ENCODE measurements at regions not wholly inside any gene's neighbourhood (a gene's known extent, or its start where the extent isn't known, plus 50 kb on each side); places are given as distances from the start of the nearest gene placed in this dataset.

GRCh38 chr1:199177241-199177640, 538.4 kb downstream of the PTPRC start:
- DNase-seq (ENCODE audit: low read depth, low spot score) = no peak
- no peak overlapping the region for H3K27ac ChIP-seq (ENCODE audit: control insufficient read depth, insufficient read depth)
- no peaks in the 10 kb centered on the region for H3K27me3 ChIP-seq (replicated peaks in 1 of 2; ENCODE audit: control insufficient read depth in 2 of 2, insufficient read depth in 2 of 2, low read length in 1 of 2)
- SMC1A ChIA-PET (ENCODE audit: uncharacterized antibody, unreplicated experiment) = interaction anchor here (2.2 kb wide), 1 partner anchor 15 kb away, joined by 4 read pairs; no protein-coding TSS in a partner anchor
- H2AFZ ChIP-seq (ENCODE audit: control insufficient read depth, low read depth, low read length) = no peak overlapping the region
- no TSS peak for BruUV-seq (replicated peaks)
- intact Hi-C loops (cut with micrococcal nuclease; ENCODE audit: unreplicated experiment) = loop anchor here (10.0 kb wide), 1 partner anchor 552 kb away; no protein-coding TSS in a partner anchor
- H4K20me1 ChIP-seq (ENCODE audit: control insufficient read depth, insufficient read depth) = no peaks in the 10 kb centered on the region
- peaks cover 23% of the 10 kb centered on the region for H3K4me1 ChIP-seq (ENCODE audit: control insufficient read depth, insufficient read depth, low read length)
- in situ Hi-C loops (cut with MboI) = no loop called here
- no peak for FAIRE-seq
- H3K9me3 ChIP-seq (replicated peaks; ENCODE audit: control insufficient read depth, insufficient read depth, low read length) = peaks cover 3% of the 10 kb centered on the region
- POLR2A ChIA-PET = no interaction called here
- no peak overlapping the region for H3K4me2 ChIP-seq (ENCODE audit: control insufficient read depth, insufficient read depth)
- TF ChIP-seq IRF5 (IDR thresholded peaks at IDR 0.05; ENCODE audit: borderline replicate concordance) = no peak
- TF ChIP-seq NBN (IDR thresholded peaks at IDR 0.05) = no peak
- no peak for TF ChIP-seq YBX1 (IDR thresholded peaks at IDR 0.05)
- no peak for TF ChIP-seq RFX5 (IDR thresholded peaks at IDR 0.05; ENCODE audit: low read depth, low read length)
- TF ChIP-seq EZH2 (IDR thresholded peaks at IDR 0.05; ENCODE audit: borderline replicate concordance, control insufficient read depth, low read depth, low read length) = no peak
- TF ChIP-seq ZZZ3 (IDR thresholded peaks at IDR 0.05; ENCODE audit: control insufficient read depth, insufficient read length, low read depth) = no peak
- no peak for TF ChIP-seq NR2F1 (conservative IDR thresholded peaks at IDR 0.05)
- no peak overlapping the region for H3K9ac ChIP-seq (ENCODE audit: control insufficient read depth, insufficient read depth, low read length)
- H3K79me2 ChIP-seq (ENCODE audit: control insufficient read depth, insufficient read depth, low read length) = no peaks in the 10 kb centered on the region
- no peaks in the 10 kb centered on the region for H3K36me3 ChIP-seq (ENCODE audit: control insufficient read depth in 2 of 2, insufficient read depth in 2 of 2, low read length in 1 of 2)
- CTCF ChIA-PET = interaction anchor here (0.6 kb wide), 1 partner anchor 13 kb away, joined by 3 read pairs; no protein-coding TSS in a partner anchor
- WGBS (ENCODE audit: insufficient coverage, insufficient replicate concordance, low lambda C conversion rate, missing lambda C conversion rate) = 58% methylated on average over 4 of the region's 4 CpGs
- no peak for ATAC-seq
- H3K4me3 ChIP-seq = no peak overlapping the region
- RAD21 ChIA-PET (ENCODE audit: unreplicated experiment) = no interaction called here

GRCh38 chr1:199178646-199179045, 539.8 kb downstream of the PTPRC start:
- no TSS peak for BruUV-seq (replicated peaks)
- ChIA-PET SMC1A (ENCODE audit: uncharacterized antibody, unreplicated experiment) (interaction anchor here (0.5 to 1.8 kb wide), 7 partner anchors 9 to 413 kb away, joined by 3 to 5 read pairs (median 3); no protein-coding TSS in a partner anchor), RAD21 (ENCODE audit: unreplicated experiment) (interaction anchor here (0.6 to 1.1 kb wide), 3 partner anchors 9 to 97 kb away, joined by 4 to 6 read pairs (median 5); no protein-coding TSS in a partner anchor), CTCF (interaction anchor here (0.5 to 1.4 kb wide), 2 partner anchors 61 to 65 kb away, joined by 3 to 4 read pairs; no protein-coding TSS in a partner anchor), POLR2A (no interaction called here)
- Histone ChIP-seq H3K27ac (ENCODE audit: control insufficient read depth, insufficient read depth) (no peak overlapping the region), H3K79me2 (ENCODE audit: control insufficient read depth, insufficient read depth, low read length) (no peaks in the 10 kb centered on the region), H2AFZ (ENCODE audit: control insufficient read depth, low read depth, low read length) (no peak overlapping the region), H3K9ac (ENCODE audit: control insufficient read depth, insufficient read depth, low read length) (no peak overlapping the region), H3K36me3 (ENCODE audit: control insufficient read depth in 2 of 2, insufficient read depth in 2 of 2, low read length in 1 of 2) (no peaks in the 10 kb centered on the region), H3K9me3 (replicated peaks; ENCODE audit: control insufficient read depth, insufficient read depth, low read length) (no peaks in the 10 kb centered on the region), H3K4me2 (ENCODE audit: control insufficient read depth, insufficient read depth) (no peak overlapping the region), H3K27me3 (replicated peaks in 1 of 2; ENCODE audit: control insufficient read depth in 2 of 2, insufficient read depth in 2 of 2, low read length in 1 of 2) (no peaks in the 10 kb centered on the region), H3K4me3 (no peak overlapping the region), H3K4me1 (ENCODE audit: control insufficient read depth, insufficient read depth, low read length) (peaks cover 13% of the 10 kb centered on the region), H4K20me1 (ENCODE audit: control insufficient read depth, insufficient read depth) (no peaks in the 10 kb centered on the region)
- in situ Hi-C loops (cut with MboI) = no loop called here
- ATAC-seq = no peak
- FAIRE-seq = no peak
- intact Hi-C loops (cut with micrococcal nuclease; ENCODE audit: unreplicated experiment) = loop anchor here (10.0 kb wide), 1 partner anchor 554 kb away; no protein-coding TSS in a partner anchor
- DNase-seq (ENCODE audit: low read depth, low spot score) = no peak
- WGBS (ENCODE audit: insufficient coverage, insufficient replicate concordance, low lambda C conversion rate, missing lambda C conversion rate) = 74% methylated on average over 2 of the region's 2 CpGs
- TF ChIP-seq EP300 (IDR thresholded peaks at IDR 0.05; ENCODE audit: borderline replicate concordance in 1 of 2, control insufficient read depth in 1 of 2, low read depth in 2 of 2, low read length in 2 of 2) (no peak), ZNF217 (IDR thresholded peaks at IDR 0.05) (no peak), IRF5 (IDR thresholded peaks at IDR 0.05; ENCODE audit: borderline replicate concordance) (no peak), HSF1 (IDR thresholded peaks at IDR 0.05; ENCODE audit: low read depth, low read length) (no peak), ZZZ3 (IDR thresholded peaks at IDR 0.05; ENCODE audit: control insufficient read depth, insufficient read length, low read depth) (no peak), HDAC2 (IDR thresholded peaks at IDR 0.05) (no peak)
